ENCODE measurements at regions not wholly inside any gene's neighbourhood (a gene's known extent, or its start where the extent isn't known, plus 50 kb on each side); places are given as distances from the start of the nearest gene placed in this dataset.
A peak's percentile ranks its signal among the peaks of the same experiment; 100 is the strongest.

GRCh38 chr3:1661839-1662238 is 436.8 kb upstream of the CNTN4 start:
- no peak for TF ChIP-seq CTCF (conservative IDR thresholded peaks at IDR 0.05; ENCODE audit: low read depth, low read length)
- no peak for DNase-seq (ENCODE audit: low read depth)
- H3K4me3 ChIP-seq (ENCODE audit: low read length) = no peak overlapping the region

GRCh38 chr3:1664266-1664665 is 434.4 kb upstream of the CNTN4 start:
- no peak for TF ChIP-seq CTCF (conservative IDR thresholded peaks at IDR 0.05; ENCODE audit: low read depth, low read length)
- no peak overlapping the region for H3K4me3 ChIP-seq (ENCODE audit: low read length)

GRCh38 chr3:1666865-1667264 is 431.8 kb upstream of the CNTN4 start:
- no peak for DNase-seq (ENCODE audit: low read depth)
- no peak for TF ChIP-seq CTCF (conservative IDR thresholded peaks at IDR 0.05; ENCODE audit: low read depth, low read length)
- no peak overlapping the region for H3K4me3 ChIP-seq (ENCODE audit: low read length)

More at GRCh38 chr3:1664266-1664665, 434.4 kb upstream of the CNTN4 start:
- peak; percentile 57 for DNase-seq (ENCODE audit: low read depth)

- DNase-seq (ENCODE audit: low read depth) = no peak
- TF ChIP-seq CTCF (conservative IDR thresholded peaks at IDR 0.05; ENCODE audit: low read depth, low read length) = no peak
- no peak overlapping the region for H3K4me3 ChIP-seq (ENCODE audit: low read length)
Observed at GRCh38 chr3:1677576-1678156, 421.0 kb upstream of the CNTN4 start.

- no peak for TF ChIP-seq CTCF (conservative IDR thresholded peaks at IDR 0.05; ENCODE audit: low read depth, low read length)
Observed at GRCh38 chr3:1692428-1692827, 406.2 kb upstream of the CNTN4 start.

GRCh38 chr3:1693145-1693544 is 405.5 kb upstream of the CNTN4 start:
- no peak overlapping the region for H3K4me3 ChIP-seq (ENCODE audit: low read length)
- DNase-seq (ENCODE audit: low read depth) = no peak
- TF ChIP-seq CTCF (conservative IDR thresholded peaks at IDR 0.05; ENCODE audit: low read depth, low read length) = no peak

More at GRCh38 chr3:1692428-1692827, 406.2 kb upstream of the CNTN4 start:
- no peak for DNase-seq (ENCODE audit: low read depth)
- no peak overlapping the region for H3K4me3 ChIP-seq (ENCODE audit: low read length)

GRCh38 chr3:1696669-1697275 is 401.9 kb upstream of the CNTN4 start:
- peak; percentile 44 for DNase-seq (ENCODE audit: low read depth)
- H3K4me3 ChIP-seq (ENCODE audit: low read length) = no peak overlapping the region
- no peak for TF ChIP-seq CTCF (conservative IDR thresholded peaks at IDR 0.05; ENCODE audit: low read depth, low read length)

All from retinal pigment epithelial cell (primary cell).